ENCODE measurements at regions not wholly inside any gene's neighbourhood (a gene's known extent, or its start where the extent isn't known, plus 50 kb on each side); places are given as distances from the start of the nearest gene placed in this dataset.

GRCh38 chr21:35730325-35730724, 330.0 kb downstream of the SETD4 start:
- no peak for DNase-seq (ENCODE audit: extremely low read depth, low read depth)
- no peak for TF ChIP-seq CTCF (IDR thresholded peaks at IDR 0.05; ENCODE audit: low read depth, low read length)

- DNase-seq (ENCODE audit: extremely low read depth, low read depth), result no peak
- TF ChIP-seq CTCF (IDR thresholded peaks at IDR 0.05; ENCODE audit: low read depth, low read length), result no peak
Observed at GRCh38 chr21:35727830-35728229, 332.5 kb downstream of the SETD4 start.

- TF ChIP-seq CTCF (IDR thresholded peaks at IDR 0.05; ENCODE audit: low read depth, low read length), result no peak
- no peak for DNase-seq (ENCODE audit: extremely low read depth, low read depth)
Observed at GRCh38 chr21:35724156-35724555, 336.2 kb downstream of the SETD4 start.

- TF ChIP-seq CTCF (IDR thresholded peaks at IDR 0.05; ENCODE audit: low read depth, low read length), result no peak
- DNase-seq (ENCODE audit: extremely low read depth, low read depth), result no peak
Observed at GRCh38 chr21:35721701-35722100, 338.6 kb downstream of the SETD4 start.

GRCh38 chr21:35720208-35720731, 340.1 kb downstream of the SETD4 start:
- DNase-seq (ENCODE audit: extremely low read depth, low read depth), result no peak
- no peak for TF ChIP-seq CTCF (IDR thresholded peaks at IDR 0.05; ENCODE audit: low read depth, low read length)

- DNase-seq (ENCODE audit: extremely low read depth, low read depth), result no peak
- no peak for TF ChIP-seq CTCF (IDR thresholded peaks at IDR 0.05; ENCODE audit: low read depth, low read length)
Observed at GRCh38 chr21:35719080-35719479, 341.2 kb downstream of the SETD4 start.

- TF ChIP-seq CTCF (IDR thresholded peaks at IDR 0.05; ENCODE audit: low read depth, low read length), result no peak
- no peak for DNase-seq (ENCODE audit: extremely low read depth, low read depth)
Observed at GRCh38 chr21:35716876-35717565, 343.3 kb downstream of the SETD4 start.

Measured in AG09319 (cell line).